BE2C (cell line): ENCODE measurements at regions not wholly inside any gene's neighbourhood (a gene's known extent, or its start where the extent isn't known, plus 50 kb on each side); places are given as distances from the start of the nearest gene placed in this dataset.

Source experiments
- DNase-seq: peaks from one replicate; pipeline ENCODE4 v3.0.0-alpha.2; 2020
- H3K27me3 ChIP-seq: fragments of 250-450 bp; sonication (Bioruptor Pico); 2 replicates; pipeline ENCODE4 v1.5.1; 2020; ENCODE audit warnings: mild to moderate bottlenecking
- H3K36me3 ChIP-seq: fragments of 250-450 bp; sonication (Bioruptor Pico); 2 replicates; pipeline ENCODE4 v1.5.1; 2020; ENCODE audit warnings: mild to moderate bottlenecking
- H3K4me1 ChIP-seq: fragments of 250-450 bp; sonication (Bioruptor Pico); 2 replicates; pipeline ENCODE4 v1.5.1; 2020
- H3K4me3 ChIP-seq: 2 replicates; pipeline ENCODE4 v1.5.1; 2011; ENCODE audit warnings: low read depth, low read length
- H3K9me3 ChIP-seq: fragments of 250-450 bp; sonication (Bioruptor Pico); 2 replicates; pipeline ENCODE4 v1.5.1; 2020
- TF ChIP-seq, protein P1 (sequence below): IDR thresholded peaks from 2 replicates; pipeline ENCODE4 v1.5.1; 2012; ENCODE audit warnings: mild to moderate bottlenecking, low read depth, low read length

DNA sequence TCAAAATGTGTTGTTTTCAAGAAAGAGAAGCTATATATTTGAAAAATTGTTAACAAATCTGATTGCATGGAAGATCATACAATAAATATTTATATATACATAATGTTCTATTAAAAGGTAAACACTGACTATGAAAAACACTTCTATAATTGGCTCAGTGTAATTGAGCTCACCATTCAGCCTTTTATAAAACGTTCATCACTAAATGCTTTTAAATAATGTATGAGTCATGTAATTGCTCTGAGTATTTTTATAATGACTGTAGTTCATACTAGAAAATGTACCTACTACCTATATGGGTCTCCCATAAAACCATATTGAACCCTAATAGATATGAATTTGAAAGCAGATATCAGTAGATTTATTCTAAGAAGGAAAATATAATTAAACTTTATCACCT lies 240.4 kb upstream of the MGAT4C start:
- TF ChIP-seq, protein P1, sequence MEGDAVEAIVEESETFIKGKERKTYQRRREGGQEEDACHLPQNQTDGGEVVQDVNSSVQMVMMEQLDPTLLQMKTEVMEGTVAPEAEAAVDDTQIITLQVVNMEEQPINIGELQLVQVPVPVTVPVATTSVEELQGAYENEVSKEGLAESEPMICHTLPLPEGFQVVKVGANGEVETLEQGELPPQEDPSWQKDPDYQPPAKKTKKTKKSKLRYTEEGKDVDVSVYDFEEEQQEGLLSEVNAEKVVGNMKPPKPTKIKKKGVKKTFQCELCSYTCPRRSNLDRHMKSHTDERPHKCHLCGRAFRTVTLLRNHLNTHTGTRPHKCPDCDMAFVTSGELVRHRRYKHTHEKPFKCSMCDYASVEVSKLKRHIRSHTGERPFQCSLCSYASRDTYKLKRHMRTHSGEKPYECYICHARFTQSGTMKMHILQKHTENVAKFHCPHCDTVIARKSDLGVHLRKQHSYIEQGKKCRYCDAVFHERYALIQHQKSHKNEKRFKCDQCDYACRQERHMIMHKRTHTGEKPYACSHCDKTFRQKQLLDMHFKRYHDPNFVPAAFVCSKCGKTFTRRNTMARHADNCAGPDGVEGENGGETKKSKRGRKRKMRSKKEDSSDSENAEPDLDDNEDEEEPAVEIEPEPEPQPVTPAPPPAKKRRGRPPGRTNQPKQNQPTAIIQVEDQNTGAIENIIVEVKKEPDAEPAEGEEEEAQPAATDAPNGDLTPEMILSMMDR = no peak
- Histone ChIP-seq H3K36me3 (no peaks in the 10 kb centered on the region), H3K9me3 (no peaks in the 10 kb centered on the region), H3K4me3 (no peak overlapping the region), H3K27me3 (no peaks in the 10 kb centered on the region), H3K4me1 (peaks cover 3% of the 10 kb centered on the region)
- no peak for DNase-seq

DNA sequence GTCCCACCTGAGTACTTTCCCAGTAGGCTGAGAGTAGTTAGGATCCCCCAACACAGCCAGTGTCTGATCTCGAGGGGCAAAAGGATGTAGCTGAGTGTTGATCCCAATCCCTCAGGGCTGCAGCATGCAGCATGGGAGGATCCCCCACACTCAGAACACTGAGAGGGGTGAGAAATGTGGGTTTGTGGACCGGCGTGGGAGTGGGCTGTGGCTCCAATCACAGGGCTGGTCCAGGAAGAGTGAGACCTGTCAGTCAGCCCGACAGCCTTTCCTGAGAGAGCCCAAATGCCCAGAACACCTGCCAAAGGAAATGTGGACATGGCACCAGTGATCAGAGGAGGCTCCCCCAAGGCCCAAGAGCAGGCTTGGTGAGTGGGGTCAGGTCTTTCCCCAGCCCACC lies 228.3 kb upstream of the MGAT4C start:
- Histone ChIP-seq H3K4me1 (no peaks in the 10 kb centered on the region), H3K9me3 (no peaks in the 10 kb centered on the region), H3K36me3 (no peaks in the 10 kb centered on the region), H3K4me3 (no peak overlapping the region), H3K27me3 (no peaks in the 10 kb centered on the region)
- TF ChIP-seq, protein P1 = no peak
- no peak for DNase-seq

DNA sequence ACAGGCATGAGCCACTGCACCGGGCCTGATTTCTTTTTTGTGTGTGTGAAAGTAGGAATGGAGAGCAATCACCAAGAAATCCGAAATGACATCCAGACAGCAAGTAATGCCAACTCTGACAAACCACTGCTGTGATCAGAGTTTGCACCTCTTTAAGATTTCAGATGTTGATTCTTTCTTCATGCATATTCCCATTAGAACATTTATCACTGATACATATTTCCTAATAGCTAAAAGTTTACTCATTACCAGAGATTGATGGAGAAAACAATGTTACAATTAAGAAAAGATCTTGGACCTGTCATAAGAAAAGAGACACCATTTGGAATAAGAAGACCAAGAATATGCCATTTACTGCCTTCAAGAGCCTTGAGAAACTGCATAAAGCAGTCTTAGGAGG lies 217.0 kb upstream of the MGAT4C start:
- no peaks in the 10 kb centered on the region; the same call in 1 of the 2 replicates for H3K9me3 ChIP-seq
- no peaks in the 10 kb centered on the region for H3K27me3 ChIP-seq
- TF ChIP-seq, protein P1 = no peak
- no peak overlapping the region for H3K4me3 ChIP-seq
- DNase-seq = no peak
- H3K4me1 ChIP-seq = no peaks in the 10 kb centered on the region
- no peaks in the 10 kb centered on the region for H3K36me3 ChIP-seq

DNA sequence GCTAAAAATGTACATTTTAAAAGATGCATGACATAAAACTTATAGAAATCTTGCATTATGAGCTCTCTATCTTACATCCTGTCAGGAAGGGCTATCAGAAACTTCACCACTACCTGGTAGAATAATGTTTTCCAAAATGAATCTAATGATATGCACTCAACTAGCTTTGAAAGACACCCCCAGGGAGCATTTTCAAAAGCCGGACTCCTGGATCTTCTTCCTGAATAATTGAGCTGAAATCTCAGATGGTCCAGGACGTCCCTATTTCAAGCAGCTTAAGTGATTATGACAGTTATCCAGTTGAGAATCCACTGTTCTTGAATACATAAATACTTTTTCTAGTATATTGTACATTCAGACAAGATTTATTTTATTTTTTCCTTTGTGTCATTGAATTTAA lies 200.6 kb upstream of the MGAT4C start:
- no peaks in the 10 kb centered on the region for H3K27me3 ChIP-seq
- TF ChIP-seq, protein P1 = no peak
- no peaks in the 10 kb centered on the region for H3K9me3 ChIP-seq
- H3K4me1 ChIP-seq = no peaks in the 10 kb centered on the region
- H3K36me3 ChIP-seq = no peaks in the 10 kb centered on the region
- DNase-seq = no peak
- H3K4me3 ChIP-seq = no peak overlapping the region

DNA sequence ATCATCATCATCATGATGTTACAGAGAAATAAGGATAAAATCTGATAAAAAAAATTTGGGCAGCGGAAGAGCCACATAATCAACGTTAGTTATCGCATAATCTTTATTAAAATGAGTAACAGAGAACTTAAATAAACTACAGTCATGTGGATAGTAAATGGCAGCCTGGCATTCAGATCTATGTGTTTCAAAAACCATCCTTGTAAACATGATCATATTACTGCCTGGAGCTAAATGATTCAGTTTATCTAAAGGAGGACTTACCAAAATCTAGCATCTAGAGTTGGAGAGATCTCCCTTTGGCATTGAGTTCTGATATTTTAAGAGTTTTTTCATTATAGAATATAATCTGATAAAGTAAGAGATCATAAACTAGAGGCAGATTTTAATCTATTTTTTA lies 200.1 kb upstream of the MGAT4C start:
- TF ChIP-seq, protein P1 = no peak
- Histone ChIP-seq H3K27me3 (no peaks in the 10 kb centered on the region), H3K9me3 (no peaks in the 10 kb centered on the region), H3K36me3 (no peaks in the 10 kb centered on the region), H3K4me3 (no peak overlapping the region), H3K4me1 (no peaks in the 10 kb centered on the region)
- no peak for DNase-seq

DNA sequence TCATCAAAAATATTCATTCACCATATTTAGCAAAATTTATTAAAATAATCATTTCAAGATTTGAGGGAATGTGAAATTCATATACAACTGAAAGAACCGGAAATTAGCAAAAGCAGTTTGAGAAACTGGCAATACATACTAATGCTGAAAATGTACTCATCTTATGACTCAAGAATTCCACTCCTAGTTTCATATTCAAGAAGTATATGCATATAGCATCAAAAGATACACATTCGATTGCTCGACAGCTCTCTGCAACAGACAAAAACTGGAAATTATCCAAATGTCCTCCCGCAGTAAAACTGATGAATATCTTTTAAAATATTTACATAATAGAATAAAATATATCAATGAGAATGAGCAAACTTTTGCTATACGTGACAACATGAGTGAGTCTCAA lies 189.2 kb upstream of the MGAT4C start:
- Histone ChIP-seq H3K36me3 (no peaks in the 10 kb centered on the region), H3K9me3 (no peaks in the 10 kb centered on the region), H3K4me1 (no peaks in the 10 kb centered on the region), H3K4me3 (no peak overlapping the region), H3K27me3 (no peaks in the 10 kb centered on the region)
- DNase-seq = no peak
- TF ChIP-seq, protein P1 = no peak
